Endodermal cell (in vitro differentiated cells): ENCODE measurements at regions not wholly inside any gene's neighbourhood (a gene's known extent, or its start where the extent isn't known, plus 50 kb on each side); places are given as distances from the start of the nearest gene placed in this dataset.
A peak's percentile ranks its signal among the peaks of the same experiment; 100 is the strongest.
"Not testable (repeated sequence)": the region's sequence is repeated elsewhere in the genome, so short reads cannot be mapped to it uniquely, and the experiment has no call there.

Source experiments
- DNase-seq: peaks from one replicate; pipeline ENCODE4 v3.0.0-alpha.2; 2017
- H3K27ac ChIP-seq: 2 replicates; pipeline ENCODE4 v1.5.1; 2013; ENCODE audit warnings: mild to moderate bottlenecking, low read depth, low read length, moderate library complexity
- H3K27me3 ChIP-seq: 2 replicates; pipeline ENCODE4 v1.6.1; 2013; ENCODE audit warnings: mild to moderate bottlenecking, low read length, moderate library complexity; ENCODE audit not compliant: insufficient read depth, control insufficient read depth, poor library complexity, severe bottlenecking
- H3K36me3 ChIP-seq: 2 replicates; pipeline ENCODE4 v1.7.0; 2013; ENCODE audit warnings: mild to moderate bottlenecking, low read length, moderate library complexity; ENCODE audit not compliant: control insufficient read depth, insufficient read depth
- H3K4me1 ChIP-seq: one replicate; pipeline ENCODE4 v1.7.0; 2013; ENCODE audit warnings: low read length; ENCODE audit not compliant: control insufficient read depth, insufficient read depth
- H3K4me3 ChIP-seq: 2 replicates; pipeline ENCODE4 v1.5.1; 2013; ENCODE audit warnings: mild to moderate bottlenecking, low read length, moderate library complexity
- H3K9ac ChIP-seq: 2 replicates; pipeline ENCODE4 v1.6.1; 2013; ENCODE audit warnings: mild to moderate bottlenecking, low read length, moderate library complexity; ENCODE audit not compliant: poor library complexity, severe bottlenecking; ENCODE audit errors: extremely low read depth
- H3K9me3 ChIP-seq: 2 replicates; pipeline ENCODE4 v1.6.1; 2013; ENCODE audit warnings: mild to moderate bottlenecking, low read length, moderate library complexity; ENCODE audit not compliant: control insufficient read depth
- H3K27ac Mint-ChIP-seq: 2 replicates; pipeline ENCODE4 v1.8.0; 2020; ENCODE audit warnings: mixed read lengths
- H3K27me3 Mint-ChIP-seq: 2 replicates; pipeline ENCODE4 v1.8.0; 2021; ENCODE audit warnings: mild to moderate bottlenecking, mixed read lengths; ENCODE audit not compliant: insufficient read depth
- H3K36me3 Mint-ChIP-seq: 2 replicates; pipeline ENCODE4 v1.8.0; 2020; ENCODE audit warnings: low read depth, mixed read lengths
- H3K4me1 Mint-ChIP-seq: 2 replicates; pipeline ENCODE4 v1.8.0; 2020; ENCODE audit warnings: mixed read lengths
- H3K4me3 Mint-ChIP-seq: 2 replicates; pipeline ENCODE4 v1.8.0; 2020; ENCODE audit warnings: mild to moderate bottlenecking, moderate library complexity, mixed read lengths
- H3K9me3 Mint-ChIP-seq: 2 replicates; pipeline ENCODE4 v1.8.0; 2020; ENCODE audit warnings: mild to moderate bottlenecking, mixed read lengths
- CTCF ChIP-seq: fragments of 200-600 bp; sonication (generic); conservative IDR thresholded peaks from 2 replicates; pipeline ENCODE4 v1.5.0; 2021; ENCODE audit warnings: antibody characterized with exemption, mild to moderate bottlenecking
- WGBS, 2 experiments: methylation state at CpG; one replicate each; pipeline versions ENCODE4 v1.1.5 to v1.1.7; 2013; ENCODE audit warnings: missing lambda C conversion rate in 2 of 2, mixed read lengths in 1 of 2; ENCODE audit not compliant: insufficient coverage in 1 of 2, insufficient read length in 1 of 2; 5-methylcytosine and 5-hydroxymethylcytosine counted together

GRCh38 chr13:59047546-59047945 is 1116.2 kb downstream of the DIAPH3 start:
- Mint-ChIP-seq H3K9me3 (no peaks in the 10 kb centered on the region), H3K27me3 (no peaks in the 10 kb centered on the region), H3K27ac (no peak overlapping the region), H3K4me3 (no peak overlapping the region), H3K36me3 (no peaks in the 10 kb centered on the region), H3K4me1 (peaks cover 4% of the 10 kb centered on the region)
- Histone ChIP-seq H3K9me3 (no peaks in the 10 kb centered on the region), H3K4me1 (no peaks in the 10 kb centered on the region), H3K27ac (no peak overlapping the region), H3K27me3 (no peaks in the 10 kb centered on the region), H3K4me3 (no peak overlapping the region), H3K9ac (no peak overlapping the region), H3K36me3 (no peaks in the 10 kb centered on the region)
- no peak for TF ChIP-seq CTCF
- 69 to 89% methylated on average over 2 of the region's 2 CpGs for WGBS, 2 experiments
- DNase-seq, result no peak

GRCh38 chr13:59061621-59062020 is 1102.1 kb downstream of the DIAPH3 start:
- no peaks in the 10 kb centered on the region for H3K27me3 Mint-ChIP-seq
- H3K9me3 Mint-ChIP-seq, result no peaks in the 10 kb centered on the region
- no peak overlapping the region for H3K9ac ChIP-seq
- no peak for DNase-seq
- no peaks in the 10 kb centered on the region for H3K27me3 ChIP-seq
- no peaks in the 10 kb centered on the region for H3K36me3 ChIP-seq
- no peak overlapping the region for H3K4me3 Mint-ChIP-seq
- no peak overlapping the region for H3K27ac Mint-ChIP-seq
- no peak overlapping the region for H3K27ac ChIP-seq
- peaks cover 9% of the 10 kb centered on the region for H3K4me1 Mint-ChIP-seq
- WGBS, 2 experiments, result 86 to 91% methylated on average over 1 of the region's 1 CpG
- no peaks in the 10 kb centered on the region for H3K36me3 Mint-ChIP-seq
- H3K4me3 ChIP-seq, result no peak overlapping the region
- TF ChIP-seq CTCF, result no peak
- no peaks in the 10 kb centered on the region for H3K9me3 ChIP-seq
- H3K4me1 ChIP-seq, result no peaks in the 10 kb centered on the region

GRCh38 chr13:59064042-59064441 is 1099.7 kb downstream of the DIAPH3 start:
- Histone ChIP-seq H3K27me3 (no peaks in the 10 kb centered on the region), H3K36me3 (no peaks in the 10 kb centered on the region), H3K27ac (no peak overlapping the region), H3K9ac (no peak overlapping the region), H3K9me3 (no peaks in the 10 kb centered on the region), H3K4me3 (no peak overlapping the region), H3K4me1 (no peaks in the 10 kb centered on the region)
- WGBS, 2 experiments, result 88% methylated on average over 1 of the region's 1 CpG; no CpG with 5 or more reads in 1 of the 2 experiments
- Mint-ChIP-seq H3K9me3 (no peaks in the 10 kb centered on the region), H3K4me3 (no peak overlapping the region), H3K36me3 (no peaks in the 10 kb centered on the region), H3K27ac (no peak overlapping the region), H3K4me1 (peaks cover 4% of the 10 kb centered on the region), H3K27me3 (no peaks in the 10 kb centered on the region)
- no peak for TF ChIP-seq CTCF
- DNase-seq, result no peak

- H3K9ac ChIP-seq, DNase-seq, H3K27me3 Mint-ChIP-seq, H3K27ac ChIP-seq, H3K27me3 ChIP-seq, H3K27ac Mint-ChIP-seq, H3K4me1 ChIP-seq, H3K4me3 Mint-ChIP-seq, H3K36me3 Mint-ChIP-seq, H3K36me3 ChIP-seq, H3K4me1 Mint-ChIP-seq: not testable (repeated sequence)
- peak overlapping the region; percentile 33 for H3K4me3 ChIP-seq
- H3K9me3 Mint-ChIP-seq, result peaks cover 34% of the 10 kb centered on the region
- H3K9me3 ChIP-seq, result peaks cover 29% of the 10 kb centered on the region
Observed at GRCh38 chr13:59076386-59076785, 1087.3 kb downstream of the DIAPH3 start.
